Loucy (cell line): ENCODE measurements at regions not wholly inside any gene's neighbourhood (a gene's known extent, or its start where the extent isn't known, plus 50 kb on each side); places are given as distances from the start of the nearest gene placed in this dataset.
"Not testable (repeated sequence)": the region's sequence is repeated elsewhere in the genome, so short reads cannot be mapped to it uniquely, and the experiment has no call there.

ENCODE experiments used
- H2AFZ ChIP-seq: fragments of 200-600 bp; sonication (generic); 2 replicates; pipeline ENCODE4 v1.6.0; 2016; ENCODE audit warnings: antibody characterized with exemption, mild to moderate bottlenecking, low read length, moderate library complexity
- H3F3A ChIP-seq: fragments of 200-600 bp; 2 replicates; pipeline ENCODE4 v1.6.0; 2016; ENCODE audit warnings: antibody characterized with exemption, low read depth, mild to moderate bottlenecking
- H3K27me3 ChIP-seq: fragments of 200-600 bp; sonication (generic); 2 replicates; pipeline ENCODE4 v1.6.1; 2014; ENCODE audit warnings: low read length, mild to moderate bottlenecking; ENCODE audit not compliant: insufficient read depth, poor library complexity, severe bottlenecking
- H3K36me3 ChIP-seq: fragments of 200-600 bp; sonication (generic); 2 replicates; pipeline ENCODE4 v1.6.1; 2016; ENCODE audit warnings: low read length; ENCODE audit not compliant: insufficient read depth
- H3K4me1 ChIP-seq: fragments of 200-600 bp; sonication (generic); 2 replicates; pipeline ENCODE4 v1.5.1; 2014; ENCODE audit warnings: low read length, mild to moderate bottlenecking; ENCODE audit not compliant: insufficient read depth, poor library complexity, severe bottlenecking
- H3K4me2 ChIP-seq: fragments of 200-600 bp; sonication (generic); 2 replicates; pipeline ENCODE4 v1.6.0; 2014; ENCODE audit warnings: antibody characterized with exemption, low read length, low read depth, mild to moderate bottlenecking; ENCODE audit not compliant: poor library complexity, severe bottlenecking
- H3K4me3 ChIP-seq: fragments of 200-600 bp; sonication (generic); 2 replicates; pipeline ENCODE4 v1.5.1; 2014; ENCODE audit warnings: low read length, mild to moderate bottlenecking, mixed read lengths; ENCODE audit not compliant: poor library complexity, severe bottlenecking
- H3K79me2 ChIP-seq: fragments of 200-600 bp; sonication (generic); 2 replicates; pipeline ENCODE4 v1.6.1; 2014; ENCODE audit warnings: low read length; ENCODE audit not compliant: insufficient read depth
- H3K9ac ChIP-seq: fragments of 200-600 bp; sonication (generic); 2 replicates; pipeline ENCODE4 v1.6.0; 2014; ENCODE audit warnings: mild to moderate bottlenecking, low read depth, low read length, moderate library complexity; ENCODE audit not compliant: poor library complexity, severe bottlenecking
- H3K9me2 ChIP-seq: fragments of 200-600 bp; sonication (generic); replicated peaks from 2 replicates; pipeline ENCODE4 v1.6.1; 2016; ENCODE audit warnings: low read depth, low read length, mixed read lengths
- H3K9me3 ChIP-seq: fragments of 200-600 bp; sonication (generic); 2 replicates; pipeline ENCODE4 v1.6.1; 2014; ENCODE audit warnings: mild to moderate bottlenecking, antibody characterized with exemption, low read length, low read depth; ENCODE audit not compliant: insufficient read depth
- H4K20me1 ChIP-seq: fragments of 200-600 bp; sonication (generic); 2 replicates; pipeline ENCODE4 v1.6.0; 2014; ENCODE audit warnings: antibody characterized with exemption, low read length, mild to moderate bottlenecking; ENCODE audit not compliant: insufficient read depth, poor library complexity, severe bottlenecking
- EZH2phosphoT487 ChIP-seq: fragments of 200-600 bp; IDR thresholded peaks from 2 replicates; pipeline ENCODE4 v1.6.1; 2018; ENCODE audit warnings: antibody characterized with exemption, mild to moderate bottlenecking, moderate library complexity, borderline replicate concordance
- TF ChIP-seq, protein P1 (sequence below): fragments of 200-600 bp; sonication (generic); conservative IDR thresholded peaks from 2 replicates; pipeline ENCODE4 v1.5.1; 2014; ENCODE audit warnings: mild to moderate bottlenecking, antibody characterized with exemption, low read length

DNA sequence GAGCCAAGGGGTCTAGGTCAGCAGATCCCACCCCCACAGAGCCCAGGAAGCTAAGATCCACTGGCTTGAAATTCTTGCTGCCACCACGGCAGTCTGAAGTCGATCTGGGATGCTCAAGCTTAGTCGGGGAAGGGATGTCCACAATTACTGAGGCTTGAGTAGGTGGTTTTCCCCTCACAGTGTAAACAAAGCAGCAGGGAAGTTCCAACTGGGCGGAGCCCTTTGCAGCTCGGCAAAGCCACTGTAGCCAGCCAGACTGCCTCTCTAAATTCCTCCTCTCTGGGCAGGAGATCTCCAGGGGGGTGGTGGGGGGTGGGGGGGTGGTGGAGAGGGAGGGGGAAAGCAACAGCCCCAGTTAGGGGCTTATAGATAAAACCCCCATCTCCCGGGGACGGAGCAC, 419.5 kb downstream of the NUP35 start:
- Histone ChIP-seq H3K9me3 (no peaks in the 10 kb centered on the region), H2AFZ (no peak overlapping the region), H3K4me1 (no peaks in the 10 kb centered on the region), H3K79me2 (no peaks in the 10 kb centered on the region), H3K9me2 (no peaks in the 10 kb centered on the region), H3K36me3 (no peaks in the 10 kb centered on the region), H3K9ac (no peak overlapping the region), H3K27me3 (no peaks in the 10 kb centered on the region), H3K4me2 (no peak overlapping the region), H4K20me1 (no peaks in the 10 kb centered on the region), H3K4me3 (no peak overlapping the region), H3F3A (no peaks in the 10 kb centered on the region)
- no peak for TF ChIP-seq EZH2phosphoT487
- TF ChIP-seq, protein P1, sequence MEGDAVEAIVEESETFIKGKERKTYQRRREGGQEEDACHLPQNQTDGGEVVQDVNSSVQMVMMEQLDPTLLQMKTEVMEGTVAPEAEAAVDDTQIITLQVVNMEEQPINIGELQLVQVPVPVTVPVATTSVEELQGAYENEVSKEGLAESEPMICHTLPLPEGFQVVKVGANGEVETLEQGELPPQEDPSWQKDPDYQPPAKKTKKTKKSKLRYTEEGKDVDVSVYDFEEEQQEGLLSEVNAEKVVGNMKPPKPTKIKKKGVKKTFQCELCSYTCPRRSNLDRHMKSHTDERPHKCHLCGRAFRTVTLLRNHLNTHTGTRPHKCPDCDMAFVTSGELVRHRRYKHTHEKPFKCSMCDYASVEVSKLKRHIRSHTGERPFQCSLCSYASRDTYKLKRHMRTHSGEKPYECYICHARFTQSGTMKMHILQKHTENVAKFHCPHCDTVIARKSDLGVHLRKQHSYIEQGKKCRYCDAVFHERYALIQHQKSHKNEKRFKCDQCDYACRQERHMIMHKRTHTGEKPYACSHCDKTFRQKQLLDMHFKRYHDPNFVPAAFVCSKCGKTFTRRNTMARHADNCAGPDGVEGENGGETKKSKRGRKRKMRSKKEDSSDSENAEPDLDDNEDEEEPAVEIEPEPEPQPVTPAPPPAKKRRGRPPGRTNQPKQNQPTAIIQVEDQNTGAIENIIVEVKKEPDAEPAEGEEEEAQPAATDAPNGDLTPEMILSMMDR = no peak

DNA sequence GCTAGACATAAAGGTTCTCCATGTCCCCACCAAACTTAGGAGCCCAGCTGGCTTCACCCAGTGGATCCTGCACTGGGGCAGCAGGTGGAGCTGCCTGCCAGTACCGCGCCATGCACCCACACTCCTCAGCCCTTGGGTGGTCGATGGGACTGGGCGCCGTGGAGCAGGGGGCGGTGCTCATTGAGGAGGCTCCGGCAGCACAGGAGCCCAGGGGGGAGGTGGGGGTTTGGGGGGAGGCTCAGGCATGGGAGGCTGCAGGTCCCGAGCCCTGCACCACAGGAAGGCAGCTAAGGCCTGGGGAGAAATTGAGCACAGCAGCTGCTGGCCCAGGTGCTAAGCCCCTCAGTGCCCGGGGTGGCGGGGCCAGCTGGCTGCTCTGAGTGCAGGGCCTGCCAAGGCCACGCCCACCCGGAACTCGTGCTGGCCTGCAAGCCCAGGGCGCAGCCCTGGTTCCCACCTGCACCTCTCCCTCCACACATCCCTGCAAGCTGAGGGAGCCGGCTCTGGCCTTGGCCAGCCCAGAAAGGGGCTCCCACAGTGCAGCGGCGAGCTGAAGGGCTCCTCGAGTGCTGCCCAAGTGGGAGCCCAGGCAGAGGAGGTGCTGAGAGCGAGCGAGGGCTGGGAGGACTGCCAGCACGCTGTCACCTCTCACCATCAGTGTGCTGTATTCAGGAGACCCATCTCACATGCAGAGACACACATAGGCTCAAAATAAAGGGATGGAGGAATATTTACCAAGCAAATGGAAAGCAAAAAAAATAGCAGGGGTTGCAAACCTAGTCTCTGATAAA, 422.5 kb downstream of the NUP35 start:
- not testable (repeated sequence) for H3K27me3 ChIP-seq, H2AFZ ChIP-seq, H3K4me2 ChIP-seq, H3K79me2 ChIP-seq, H3K9ac ChIP-seq, H3F3A ChIP-seq, H3K4me3 ChIP-seq, H3K36me3 ChIP-seq, H4K20me1 ChIP-seq, H3K9me2 ChIP-seq, H3K4me1 ChIP-seq, H3K9me3 ChIP-seq

DNA sequence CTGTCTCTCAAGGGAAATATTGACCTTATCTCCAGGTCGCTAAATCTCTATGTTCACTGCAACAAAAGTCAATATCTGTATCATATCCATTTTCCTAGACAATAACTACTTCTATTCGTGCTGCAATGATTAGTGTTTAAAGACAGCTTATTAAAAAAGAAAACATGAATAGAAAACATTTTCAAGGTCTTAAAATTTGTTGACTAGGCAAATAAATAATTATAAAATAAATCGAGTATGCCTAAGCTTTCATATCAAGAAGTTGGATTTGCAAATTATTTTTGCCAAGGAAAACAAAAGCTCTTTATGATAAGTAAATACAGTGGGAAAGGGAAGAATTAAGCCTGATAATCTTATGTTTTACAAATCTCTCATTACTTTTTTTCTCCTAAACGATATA, 428.5 kb downstream of the NUP35 start:
- no peak overlapping the region for H3K4me3 ChIP-seq
- TF ChIP-seq EZH2phosphoT487 = no peak
- TF ChIP-seq, protein P1 = no peak
- H3K79me2 ChIP-seq = no peaks in the 10 kb centered on the region
- H3K27me3 ChIP-seq = no peaks in the 10 kb centered on the region
- no peak overlapping the region for H3K9ac ChIP-seq
- H3K36me3 ChIP-seq = no peaks in the 10 kb centered on the region
- no peaks in the 10 kb centered on the region for H3K4me1 ChIP-seq
- no peaks in the 10 kb centered on the region for H3K9me3 ChIP-seq
- no peak overlapping the region for H2AFZ ChIP-seq
- no peaks in the 10 kb centered on the region for H4K20me1 ChIP-seq
- H3K9me2 ChIP-seq = no peaks in the 10 kb centered on the region
- no peak overlapping the region for H3K4me2 ChIP-seq
- no peaks in the 10 kb centered on the region for H3F3A ChIP-seq

DNA sequence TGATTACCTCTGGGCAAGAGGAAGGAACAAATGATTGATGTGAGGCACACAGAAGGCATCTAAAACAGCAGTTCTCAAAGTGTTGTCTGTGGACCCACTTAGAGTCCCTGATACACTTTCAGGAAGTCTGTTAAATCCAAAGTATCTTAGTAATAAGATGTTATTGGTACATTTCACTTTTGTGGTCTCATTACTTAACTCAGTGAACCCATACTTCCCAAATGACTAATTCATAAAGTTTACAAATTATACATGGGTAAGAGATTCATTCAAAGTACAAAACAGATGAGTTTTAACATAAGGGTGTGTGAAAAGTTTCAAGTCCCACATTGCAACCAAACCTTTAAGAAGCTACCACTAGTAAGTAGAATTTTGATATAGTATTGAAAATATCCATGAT, 440.5 kb downstream of the NUP35 start:
- Histone ChIP-seq H3F3A (no peaks in the 10 kb centered on the region), H4K20me1 (no peaks in the 10 kb centered on the region), H3K4me1 (no peaks in the 10 kb centered on the region), H3K9me2 (no peaks in the 10 kb centered on the region), H3K4me3 (no peak overlapping the region), H3K9me3 (no peaks in the 10 kb centered on the region), H2AFZ (no peak overlapping the region), H3K27me3 (no peaks in the 10 kb centered on the region), H3K4me2 (no peak overlapping the region), H3K36me3 (no peaks in the 10 kb centered on the region), H3K9ac (no peak overlapping the region), H3K79me2 (no peaks in the 10 kb centered on the region)
- TF ChIP-seq, protein P1 = no peak
- no peak for TF ChIP-seq EZH2phosphoT487
